AG04450 (cell line): ENCODE measurements at regions not wholly inside any gene's neighbourhood (a gene's known extent, or its start where the extent isn't known, plus 50 kb on each side); places are given as distances from the start of the nearest gene placed in this dataset.

ENCODE experiments used
- CTCF ChIA-PET: fragments of 300-600, 350-600 bp; formaldehyde crosslinking; extraction: SDS; loops from one replicate; lab custom pipeline; 2022; ENCODE audit warnings: antibody characterized with exemption, inconsistent platforms; lab: Charles Lee
- POLR2A ChIA-PET: fragments of 350-600 bp; formaldehyde crosslinking; extraction: SDS; loops from one replicate; lab custom pipeline; 2021; ENCODE audit warnings: antibody characterized with exemption, inconsistent platforms; lab: Yijun Ruan, JAX
- DNase-seq: peaks from one replicate; pipeline ENCODE4 v3.0.0-alpha.2; 2011; ENCODE audit warnings: low read depth, low spot score
- H3K27ac ChIP-seq: one replicate; pipeline ENCODE4 v1.5.1; 2012; ENCODE audit warnings: low read depth, low read length, control low read depth
- H3K27me3 ChIP-seq: one replicate; pipeline ENCODE4 v1.6.0; 2012; ENCODE audit warnings: low read length; ENCODE audit not compliant: control insufficient read depth, insufficient read depth
- H3K4me3 ChIP-seq: 2 replicates; pipeline ENCODE4 v1.5.1; 2011; ENCODE audit warnings: mild to moderate bottlenecking, low read depth, low read length, control low read depth
- H3K9me3 ChIP-seq: 2 replicates; pipeline ENCODE4 v1.5.1; 2012; ENCODE audit warnings: low read length; ENCODE audit not compliant: control insufficient read depth, insufficient read depth
- TF ChIP-seq, protein P1 (sequence below): IDR thresholded peaks from 2 replicates; pipeline ENCODE4 v1.5.1; 2011; ENCODE audit warnings: low read depth, low read length, control low read depth, inconsistent platforms

DNA sequence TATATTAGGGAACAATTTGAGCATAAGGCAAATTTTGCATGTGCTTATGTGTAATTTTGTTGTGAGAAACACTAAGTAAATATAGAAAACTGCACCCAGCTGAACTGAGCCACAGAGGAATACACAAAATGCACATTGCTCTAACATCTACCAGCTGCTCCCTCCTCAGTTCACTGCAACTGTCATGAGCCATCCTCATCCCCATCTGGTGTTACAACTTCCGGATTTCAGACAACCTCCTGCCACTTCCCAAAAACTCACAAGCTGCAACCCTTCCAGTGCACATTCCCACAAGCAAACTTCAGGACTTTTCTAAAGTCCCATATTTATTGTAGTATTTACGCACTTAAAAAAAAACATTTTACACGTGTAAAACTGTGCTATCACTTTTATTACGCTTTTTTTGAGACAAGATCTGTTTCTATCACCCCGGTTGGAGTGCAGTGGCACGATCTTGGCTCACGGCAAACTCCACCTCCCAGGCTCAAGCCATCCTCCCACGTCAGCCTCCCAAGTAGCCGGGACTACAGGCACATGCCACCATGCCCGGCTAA is 169.1 kb upstream of the TBX3 start:
- POLR2A ChIA-PET = interaction anchor here (0.6 to 1.9 kb wide), 4 partner anchors 16 to 180 kb away, joined by 3 to 8 read pairs (median 3); partner anchors contain the start of gene TBX3
- CTCF ChIA-PET = no interaction called here
- DNase-seq = no peak

DNA sequence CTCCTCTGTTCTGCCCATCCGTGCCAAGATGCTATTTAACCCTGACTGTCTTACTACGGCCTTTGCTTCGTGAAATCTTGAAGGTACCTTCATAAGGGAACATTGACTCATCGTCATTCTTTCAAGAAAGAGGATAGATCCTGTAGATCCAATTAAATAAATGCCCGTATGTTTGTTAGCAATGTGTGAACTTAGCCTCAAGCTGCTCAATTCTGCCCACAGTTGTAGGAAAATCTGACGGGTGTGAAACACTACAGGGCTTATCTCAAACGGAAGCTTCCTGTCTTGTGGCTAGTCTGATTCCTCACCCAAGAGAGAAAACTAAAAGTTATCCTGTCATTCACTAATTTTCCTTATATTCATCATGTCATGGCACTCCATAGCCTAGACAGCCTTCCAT is 168.0 kb upstream of the TBX3 start:
- no peaks in the 10 kb centered on the region for H3K9me3 ChIP-seq
- H3K4me3 ChIP-seq = no peak overlapping the region
- POLR2A ChIA-PET = no interaction called here
- no peak for DNase-seq
- no peak overlapping the region for H3K27ac ChIP-seq
- TF ChIP-seq, protein P1, sequence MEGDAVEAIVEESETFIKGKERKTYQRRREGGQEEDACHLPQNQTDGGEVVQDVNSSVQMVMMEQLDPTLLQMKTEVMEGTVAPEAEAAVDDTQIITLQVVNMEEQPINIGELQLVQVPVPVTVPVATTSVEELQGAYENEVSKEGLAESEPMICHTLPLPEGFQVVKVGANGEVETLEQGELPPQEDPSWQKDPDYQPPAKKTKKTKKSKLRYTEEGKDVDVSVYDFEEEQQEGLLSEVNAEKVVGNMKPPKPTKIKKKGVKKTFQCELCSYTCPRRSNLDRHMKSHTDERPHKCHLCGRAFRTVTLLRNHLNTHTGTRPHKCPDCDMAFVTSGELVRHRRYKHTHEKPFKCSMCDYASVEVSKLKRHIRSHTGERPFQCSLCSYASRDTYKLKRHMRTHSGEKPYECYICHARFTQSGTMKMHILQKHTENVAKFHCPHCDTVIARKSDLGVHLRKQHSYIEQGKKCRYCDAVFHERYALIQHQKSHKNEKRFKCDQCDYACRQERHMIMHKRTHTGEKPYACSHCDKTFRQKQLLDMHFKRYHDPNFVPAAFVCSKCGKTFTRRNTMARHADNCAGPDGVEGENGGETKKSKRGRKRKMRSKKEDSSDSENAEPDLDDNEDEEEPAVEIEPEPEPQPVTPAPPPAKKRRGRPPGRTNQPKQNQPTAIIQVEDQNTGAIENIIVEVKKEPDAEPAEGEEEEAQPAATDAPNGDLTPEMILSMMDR = no peak
- no peaks in the 10 kb centered on the region for H3K27me3 ChIP-seq
- CTCF ChIA-PET = no interaction called here

More for the DNA sequence above, 169.1 kb upstream of the TBX3 start:
- TF ChIP-seq, protein P1 = no peak
- Histone ChIP-seq H3K27me3 (no peaks in the 10 kb centered on the region), H3K4me3 (no peak overlapping the region), H3K27ac (no peak overlapping the region), H3K9me3 (no peaks in the 10 kb centered on the region)

DNA sequence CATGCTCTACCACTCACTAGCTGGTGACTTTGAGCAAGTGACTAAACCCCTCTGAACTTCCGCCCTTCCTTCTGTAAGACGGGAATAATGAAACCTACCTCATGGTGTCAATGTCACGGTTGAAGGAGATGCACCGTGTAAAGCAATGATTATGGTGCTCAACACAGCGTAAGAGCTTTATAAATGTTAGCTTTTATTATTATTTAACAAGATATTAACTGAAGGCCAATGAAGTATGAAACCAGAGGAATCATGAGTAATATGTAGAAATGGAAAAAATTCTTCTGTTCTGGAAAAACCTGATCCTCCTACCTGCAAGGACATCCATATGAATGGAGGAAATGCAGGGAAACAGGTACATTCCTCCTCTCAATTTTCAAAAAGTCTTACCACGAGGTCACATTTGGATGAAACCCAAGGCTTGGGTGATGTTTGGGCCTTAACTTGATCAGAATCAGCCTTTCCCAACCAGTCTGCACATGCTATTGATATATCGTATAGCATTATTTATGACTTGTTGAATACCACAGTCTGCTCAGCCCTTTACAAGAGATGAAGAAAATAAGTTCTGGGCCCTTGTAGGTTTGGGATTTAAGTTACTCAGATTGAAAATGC is 166.8 kb upstream of the TBX3 start:
- TF ChIP-seq, protein P1 = no peak
- H3K27ac ChIP-seq = no peak overlapping the region
- H3K4me3 ChIP-seq = no peak overlapping the region
- H3K9me3 ChIP-seq = no peaks in the 10 kb centered on the region
- DNase-seq = no peak
- ChIA-PET CTCF (no interaction called here), POLR2A (no interaction called here)
- no peaks in the 10 kb centered on the region for H3K27me3 ChIP-seq

DNA sequence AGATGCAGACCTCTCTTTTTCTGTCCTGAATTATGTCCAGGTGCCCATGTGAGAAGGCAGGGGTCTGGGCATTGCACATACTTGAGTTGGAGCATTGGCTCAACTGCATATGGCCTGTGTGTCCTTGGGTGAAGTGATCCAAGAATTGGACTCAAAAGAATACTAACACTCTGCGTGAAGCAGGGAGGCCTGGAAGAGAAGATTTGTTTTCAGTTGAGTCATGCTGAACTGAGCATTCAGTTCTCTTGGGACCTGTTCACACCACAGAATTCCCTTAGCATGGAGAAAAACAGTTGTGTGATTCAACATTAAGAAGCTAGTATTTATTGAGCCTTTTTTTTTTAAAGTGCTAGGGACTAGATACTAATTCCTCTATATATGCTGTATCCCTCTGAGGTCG is 164.7 kb upstream of the TBX3 start:
- DNase-seq = peak; percentile 56
- Histone ChIP-seq H3K27me3 (no peaks in the 10 kb centered on the region), H3K9me3 (no peaks in the 10 kb centered on the region), H3K27ac (peak overlapping the region; percentile 42), H3K4me3 (no peak overlapping the region)
- POLR2A ChIA-PET = interaction anchor here (0.6 to 1.4 kb wide), 2 partner anchors 44 to 164 kb away, joined by 3 to 4 read pairs; partner anchors contain the start of gene TBX3
- CTCF ChIA-PET = interaction anchor here (1.3 kb wide), 1 partner anchor 164 kb away, joined by 4 read pairs; the partner anchor contains the start of gene TBX3
- TF ChIP-seq, protein P1 = no peak

DNA sequence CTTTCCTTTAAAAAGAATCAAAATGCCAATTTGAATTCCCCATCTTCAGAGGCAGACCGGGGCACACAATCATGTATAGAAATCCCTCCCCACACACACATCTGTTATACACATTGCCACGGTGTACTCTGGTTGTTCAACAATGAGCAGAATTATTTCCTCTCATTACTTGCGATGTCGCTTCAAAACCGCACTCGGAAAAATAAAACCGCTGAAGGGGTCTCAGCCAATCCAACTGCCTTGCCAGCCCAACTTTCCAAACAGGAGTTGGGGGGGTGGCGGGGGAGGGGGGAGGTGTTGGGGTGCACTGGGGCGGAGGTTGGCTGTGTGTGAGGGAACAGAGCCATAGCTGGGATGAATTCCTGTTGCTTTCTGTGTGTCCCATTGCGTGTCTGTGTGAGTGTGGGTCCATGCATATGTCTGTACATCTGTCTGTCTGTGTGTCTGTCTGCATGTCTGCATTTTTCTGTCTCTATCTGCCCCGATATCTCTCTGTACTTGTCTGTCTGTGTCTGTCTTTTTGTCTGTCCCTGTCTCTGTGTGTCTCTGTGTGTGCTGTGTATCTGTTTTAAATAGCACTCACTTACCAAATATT is 163.6 kb upstream of the TBX3 start:
- CTCF ChIA-PET = no interaction called here
- no peak for DNase-seq
- POLR2A ChIA-PET = interaction anchor here (0.7 kb wide), 1 partner anchor 163 kb away, joined by 3 read pairs; the partner anchor contains the start of gene TBX3
- no peak overlapping the region for H3K27ac ChIP-seq
- H3K27me3 ChIP-seq = no peaks in the 10 kb centered on the region
- no peaks in the 10 kb centered on the region for H3K9me3 ChIP-seq
- H3K4me3 ChIP-seq = no peak overlapping the region
- TF ChIP-seq, protein P1 = no peak
